NCI-H82 (cell line): ENCODE measurements at regions not wholly inside any gene's neighbourhood (a gene's known extent, or its start where the extent isn't known, plus 50 kb on each side); places are given as distances from the start of the nearest gene placed in this dataset.
A peak's percentile ranks its signal among the peaks of the same experiment; 100 is the strongest.

Experiments
- DNase-seq: peaks from one replicate; lab custom pipeline; 2025; lab: John Stamatoyannopoulos, UW

- no peak for DNase-seq
Observed at GRCh38 chr3:161555320-161555719, 58.7 kb downstream of the OTOL1 start.

- no peak for DNase-seq
Observed at GRCh38 chr3:161556533-161556932, 59.9 kb downstream of the OTOL1 start.

GRCh38 chr3:161556941-161557340, 60.3 kb downstream of the OTOL1 start:
- DNase-seq = no peak

DNA sequence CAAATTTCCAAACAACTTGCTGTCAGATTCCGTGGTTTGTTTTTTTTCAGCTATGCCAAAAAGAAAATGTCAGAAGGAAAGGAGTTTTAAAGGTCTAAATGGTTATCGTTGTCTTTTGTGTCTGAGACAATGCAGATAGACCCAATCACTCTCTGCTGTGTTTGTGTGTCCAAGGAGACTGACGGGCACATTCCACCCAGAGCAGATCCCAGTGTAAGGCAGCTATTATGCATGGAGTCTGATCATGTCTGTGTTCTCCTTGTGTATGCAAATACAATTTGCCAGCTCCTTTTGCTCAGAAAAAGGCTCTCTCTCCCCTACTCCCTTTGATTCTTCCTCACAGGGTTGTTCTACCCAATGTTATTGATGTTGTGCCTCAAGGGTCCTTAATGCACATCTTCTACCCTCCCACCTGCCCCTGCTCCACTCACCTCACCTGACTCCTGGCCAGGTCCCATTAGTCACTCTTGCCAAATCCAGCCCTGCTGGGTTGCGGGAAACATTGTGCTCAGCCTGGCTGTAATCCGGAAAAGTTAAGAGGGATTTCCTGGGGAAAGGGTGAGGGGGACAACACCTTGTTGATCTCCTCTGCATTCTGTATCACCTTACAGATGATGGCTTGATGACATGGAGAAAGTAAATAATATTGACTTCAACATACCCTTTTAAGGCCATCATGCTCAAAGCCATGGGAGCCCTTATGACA, 61.0 kb downstream of the OTOL1 start:
- no peak for DNase-seq

GRCh38 chr3:161558236-161558635, 61.6 kb downstream of the OTOL1 start:
- no peak for DNase-seq

GRCh38 chr3:161559177-161559998, 62.8 kb downstream of the OTOL1 start:
- DNase-seq = peak; percentile 76

DNA sequence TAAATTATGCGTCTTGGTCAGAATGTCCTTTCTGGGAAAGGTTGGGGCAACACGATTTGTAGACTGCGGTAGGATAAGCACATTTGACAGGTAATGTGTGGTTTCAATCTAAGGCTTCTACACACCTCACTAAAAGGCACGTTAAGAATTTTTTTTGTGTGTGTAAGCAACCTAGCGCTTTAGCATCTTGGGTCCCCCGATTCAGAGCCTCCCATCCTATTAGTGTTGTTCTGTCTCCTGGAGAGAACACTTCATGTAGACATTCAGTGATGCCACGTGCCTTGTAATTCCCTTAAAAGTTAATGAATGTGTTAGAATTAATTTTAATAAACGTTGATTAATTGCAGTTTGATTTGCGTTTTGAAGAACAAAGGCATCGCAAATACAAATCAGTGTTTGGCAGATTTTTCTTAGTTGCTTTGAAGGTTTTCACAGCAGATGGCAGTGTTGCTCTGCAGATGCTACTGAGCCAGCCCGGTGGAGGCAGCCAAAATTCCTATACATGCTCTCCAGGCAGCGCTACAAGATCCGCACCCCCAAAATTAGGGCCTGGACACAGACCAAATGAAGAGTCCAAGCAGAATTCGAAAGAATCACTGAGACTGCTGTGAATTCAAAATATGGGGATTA, 63.5 kb downstream of the OTOL1 start:
- DNase-seq = peak; percentile 84

DNA sequence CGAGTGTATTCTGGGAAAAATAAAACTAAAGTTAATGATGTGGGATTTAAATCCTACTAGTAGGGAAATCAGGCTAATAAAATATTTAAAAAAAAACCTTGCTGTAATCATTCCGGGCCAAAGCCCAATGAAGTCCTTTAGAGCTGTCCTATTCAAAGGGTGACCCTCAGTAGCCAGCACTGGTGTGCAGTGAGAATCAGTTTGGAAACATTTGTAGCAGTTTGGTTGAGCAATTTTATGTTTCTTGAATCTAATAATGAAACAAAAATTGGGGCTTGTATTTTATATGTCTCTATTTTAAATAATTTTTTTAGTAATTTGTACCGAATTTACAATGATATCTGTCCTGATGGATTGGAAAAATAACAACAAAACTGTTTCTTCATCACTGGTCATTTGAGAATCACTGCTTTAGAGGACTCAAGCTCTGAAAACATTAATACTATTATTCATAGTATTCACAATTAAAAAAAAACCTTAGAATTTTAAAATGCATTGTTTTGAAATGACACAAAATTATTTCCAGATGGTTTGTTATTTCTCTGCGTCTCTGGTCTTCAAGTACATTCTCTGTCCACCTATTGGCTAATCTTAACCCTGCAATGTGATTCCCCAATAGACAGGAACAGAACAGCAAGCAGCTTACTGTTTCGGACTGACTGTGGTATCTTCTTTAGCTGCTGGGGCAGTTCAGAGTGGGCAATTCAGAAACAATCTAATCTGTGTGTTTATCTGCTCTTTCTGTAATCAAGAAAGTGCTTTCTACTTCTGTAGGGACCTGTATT, 71.2 kb downstream of the OTOL1 start:
- DNase-seq = peak; percentile 61

- DNase-seq = peak; percentile 83
Observed at GRCh38 chr3:161568671-161569070, 72.1 kb downstream of the OTOL1 start.

GRCh38 chr3:161571951-161572350, 75.3 kb downstream of the OTOL1 start:
- no peak for DNase-seq

DNA sequence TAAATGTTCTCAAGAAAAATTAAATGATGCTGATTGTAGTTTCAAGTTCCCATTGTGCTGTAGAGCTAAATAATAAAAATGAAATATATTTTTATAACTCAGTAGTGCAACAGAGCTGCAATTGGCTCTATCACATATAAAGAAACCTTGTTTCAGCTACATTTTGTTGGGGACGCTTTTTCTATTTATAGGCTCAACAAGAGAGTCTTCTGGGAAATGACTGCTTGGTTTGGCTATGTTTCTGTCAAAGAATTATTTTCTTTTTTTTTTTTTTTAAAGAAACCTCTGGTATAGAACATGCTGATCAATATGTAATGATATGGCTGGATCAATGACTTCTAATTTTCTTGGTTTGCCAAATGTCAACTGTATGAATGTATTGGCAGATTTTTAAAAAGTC, 76.5 kb downstream of the OTOL1 start:
- DNase-seq = no peak

- DNase-seq = no peak
Observed at GRCh38 chr3:161575901-161576300, 79.3 kb downstream of the OTOL1 start.

- no peak for DNase-seq
Observed at GRCh38 chr3:161576311-161576710, 79.7 kb downstream of the OTOL1 start.

DNA sequence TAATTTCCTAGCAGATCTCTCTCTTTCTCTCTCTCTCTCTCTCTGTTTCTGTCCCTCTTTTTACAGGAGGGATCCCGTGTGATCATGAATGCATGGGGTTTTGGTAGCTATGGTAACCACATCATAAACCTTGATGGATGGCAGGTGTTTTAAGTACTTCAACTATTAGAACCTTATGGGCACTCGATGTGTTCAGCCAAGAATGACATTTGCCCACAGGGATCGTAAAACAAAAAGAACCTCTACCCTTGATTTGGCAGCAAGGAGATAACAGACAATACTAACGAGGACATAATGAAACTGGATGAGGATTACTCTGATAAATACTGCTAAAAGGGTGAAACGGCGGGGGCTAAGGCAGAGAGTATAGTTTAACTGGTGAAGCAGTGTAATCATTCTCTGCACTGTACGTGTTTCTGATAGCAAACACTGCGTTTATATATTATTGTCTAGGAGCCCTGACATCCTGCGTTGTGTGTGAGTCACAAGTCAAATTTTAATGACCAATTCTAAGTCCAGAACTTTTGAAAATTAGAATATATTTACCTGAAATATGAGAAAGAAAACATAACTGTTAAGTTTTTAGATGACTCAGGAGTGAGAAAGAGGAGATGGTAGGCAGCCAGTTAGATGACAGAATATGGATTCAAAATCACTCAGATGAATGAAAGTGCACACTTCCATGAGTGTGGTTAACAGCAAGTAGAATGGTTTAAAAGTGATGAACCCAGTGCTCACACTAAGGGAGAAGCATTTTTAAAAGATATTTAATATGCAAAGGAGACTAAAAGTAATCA, 80.3 kb downstream of the OTOL1 start:
- peak; percentile 77 for DNase-seq

GRCh38 chr3:161577662-161578061, 81.1 kb downstream of the OTOL1 start:
- DNase-seq = no peak

DNA sequence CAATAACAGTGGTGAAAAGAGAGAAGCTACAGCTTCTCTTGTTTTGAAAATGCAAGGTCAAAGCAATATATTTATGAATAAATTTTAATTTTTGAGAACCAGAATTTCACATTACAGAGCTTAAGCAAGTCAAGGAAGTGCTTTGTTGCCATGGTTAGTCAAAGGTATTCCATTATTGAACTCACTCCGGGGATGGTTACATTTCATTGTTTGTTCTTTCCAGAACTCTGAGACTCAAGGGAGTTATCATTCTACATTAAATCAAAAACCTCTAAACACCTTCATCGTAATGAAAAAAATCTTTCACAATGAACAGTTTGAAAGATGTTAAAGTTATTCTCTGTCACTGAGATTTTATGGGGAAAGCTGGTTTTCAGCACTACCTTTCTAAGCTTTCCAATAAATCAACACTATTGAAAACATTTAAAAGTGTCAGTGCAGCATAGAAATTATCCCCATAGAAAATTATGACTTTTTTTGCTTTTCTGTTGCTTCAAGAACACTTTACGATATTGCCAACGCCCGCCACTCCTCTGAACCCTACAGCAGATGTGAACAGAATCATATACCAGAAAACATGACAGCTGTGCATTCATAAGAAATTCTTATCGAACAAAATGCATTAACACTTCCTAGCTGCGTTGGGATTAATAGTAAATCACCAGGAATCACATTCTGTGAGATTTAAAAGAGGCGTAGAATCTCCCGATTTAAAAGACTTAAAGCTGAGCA, 83.0 kb downstream of the OTOL1 start:
- DNase-seq = peak; percentile 18

GRCh38 chr3:161585922-161586321, 89.3 kb downstream of the OTOL1 start:
- DNase-seq = no peak

DNA sequence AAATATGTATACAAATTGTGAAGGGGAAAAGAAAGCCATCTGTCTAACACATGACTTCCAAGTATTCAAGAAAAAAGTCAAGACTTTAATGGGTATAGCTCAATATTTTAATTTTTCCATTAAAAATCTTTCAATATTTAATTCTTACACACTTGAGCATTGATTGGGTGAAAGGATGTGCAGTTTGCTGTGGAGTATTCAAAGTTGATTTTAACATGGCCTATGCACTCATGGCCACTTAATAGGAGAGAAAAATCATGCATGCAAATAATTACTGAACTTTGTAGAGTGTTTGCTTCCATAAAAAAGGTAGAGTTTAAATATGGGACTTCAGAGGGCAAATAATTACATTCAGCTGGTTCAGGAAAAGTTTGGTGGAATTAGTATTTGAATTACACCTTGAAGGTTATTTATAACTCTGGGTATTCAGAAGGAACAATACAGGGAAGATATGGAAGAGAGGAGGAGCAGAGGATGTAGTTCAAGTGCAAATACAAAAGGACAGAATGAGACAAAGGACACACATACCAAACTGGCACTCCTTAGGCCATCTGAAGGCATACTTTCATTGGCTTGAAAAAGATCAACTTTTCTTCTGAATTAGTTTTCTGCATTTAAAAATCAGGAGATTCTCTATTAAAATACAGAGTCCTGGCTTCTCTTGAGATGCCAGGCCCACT, 90.1 kb downstream of the OTOL1 start:
- no peak for DNase-seq

DNA sequence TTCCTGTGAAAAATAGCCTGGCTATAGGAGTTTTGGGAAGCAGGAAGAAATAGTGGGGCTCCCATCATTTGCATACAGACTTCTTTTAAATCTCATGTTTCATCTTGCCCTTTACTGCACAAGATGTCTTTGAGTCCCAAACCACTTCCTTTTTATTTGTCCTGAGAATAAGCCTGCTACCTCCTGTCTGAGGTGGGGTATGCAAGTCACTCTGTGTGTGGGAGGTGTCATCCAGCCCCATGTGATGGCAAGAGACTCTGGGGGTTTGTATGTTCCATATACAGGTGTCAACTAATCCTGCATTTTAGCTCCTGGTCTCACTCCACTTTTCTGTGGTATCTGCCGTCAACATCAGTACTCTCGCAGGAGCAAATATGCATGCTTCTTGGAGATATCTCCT, 102.0 kb downstream of the OTOL1 start:
- DNase-seq = no peak

GRCh38 chr3:161599697-161600096, 103.1 kb downstream of the OTOL1 start:
- DNase-seq = peak; percentile 68
